ENCODE measurements at regions not wholly inside any gene's neighbourhood (a gene's known extent, or its start where the extent isn't known, plus 50 kb on each side); places are given as distances from the start of the nearest gene placed in this dataset.

- no peak for DNase-seq (ENCODE audit: low read depth in 3 of 3)
Observed at GRCh38 chr20:39876976-39877635, 811.9 kb downstream of the MAFB start.

- DNase-seq (ENCODE audit: low read depth in 3 of 3), result no peak
Observed at GRCh38 chr20:39875492-39876110, 813.4 kb downstream of the MAFB start.

- DNase-seq (ENCODE audit: low read depth in 3 of 3), result no peak
Observed at GRCh38 chr20:39874049-39874893, 814.8 kb downstream of the MAFB start.

- DNase-seq (ENCODE audit: low read depth in 3 of 3), result no peak
Observed at GRCh38 chr20:39873286-39873685, 815.8 kb downstream of the MAFB start.

DNA sequence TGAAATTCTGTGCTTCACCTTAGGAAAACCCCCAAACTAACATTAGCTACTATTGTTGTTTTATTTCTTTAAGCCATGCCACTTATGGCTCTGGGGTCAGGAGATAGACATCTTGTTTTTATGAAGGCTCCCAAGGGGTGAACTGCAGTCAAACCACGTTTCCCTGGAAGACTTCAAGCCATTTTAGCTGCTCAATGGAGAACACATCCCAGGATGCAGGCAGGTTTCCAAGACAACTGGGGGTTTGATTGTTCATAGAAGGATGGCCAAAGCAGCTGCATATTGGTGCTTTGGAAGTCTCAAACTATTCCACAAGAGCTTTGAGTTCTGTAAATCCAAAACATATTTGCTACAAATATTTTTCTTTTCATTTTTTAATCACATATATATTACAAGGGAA is 818.0 kb downstream of the MAFB start:
- DNase-seq (ENCODE audit: low read depth in 3 of 3), result no peak

DNA sequence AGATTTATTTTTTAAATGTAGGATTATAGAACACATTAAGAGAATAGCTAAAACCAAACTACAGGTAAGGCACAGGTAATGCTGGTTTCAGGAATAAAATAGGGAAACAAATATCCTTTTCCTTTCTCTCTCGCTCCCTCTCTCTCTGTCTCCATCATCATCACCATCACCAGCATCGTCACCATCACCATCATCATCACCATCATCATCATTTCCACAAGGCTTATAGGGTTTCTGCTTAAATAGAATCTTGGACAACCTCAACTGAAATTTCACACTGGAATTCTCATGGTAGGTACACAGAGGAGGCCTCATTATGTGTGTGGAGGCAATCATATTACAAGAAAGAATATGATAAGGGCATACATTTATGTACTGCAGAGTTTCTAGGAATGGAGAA is 823.6 kb downstream of the MAFB start:
- no peak for DNase-seq (ENCODE audit: low read depth in 3 of 3)

DNA sequence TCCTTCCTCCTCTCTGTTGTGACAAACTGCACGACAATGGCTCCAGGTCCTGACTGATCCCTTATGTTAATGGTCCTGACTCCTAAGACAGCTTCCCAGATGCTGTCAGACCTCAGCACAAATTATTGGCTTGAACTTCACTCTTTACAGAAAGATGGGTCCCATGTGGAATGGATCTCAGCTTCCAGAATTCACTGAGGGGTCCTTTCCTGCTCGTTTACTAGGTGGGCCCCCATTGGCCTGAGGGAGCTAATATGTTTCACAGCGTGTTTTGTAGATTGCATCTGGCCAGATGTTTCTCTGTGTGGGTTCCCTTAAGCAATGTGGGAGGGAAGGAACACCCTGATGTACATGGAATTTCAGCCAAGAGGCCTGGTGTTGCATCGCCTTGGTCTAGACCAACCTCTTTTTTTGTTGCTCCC is 826.6 kb downstream of the MAFB start:
- DNase-seq (ENCODE audit: low read depth in 3 of 3), result no peak

DNA sequence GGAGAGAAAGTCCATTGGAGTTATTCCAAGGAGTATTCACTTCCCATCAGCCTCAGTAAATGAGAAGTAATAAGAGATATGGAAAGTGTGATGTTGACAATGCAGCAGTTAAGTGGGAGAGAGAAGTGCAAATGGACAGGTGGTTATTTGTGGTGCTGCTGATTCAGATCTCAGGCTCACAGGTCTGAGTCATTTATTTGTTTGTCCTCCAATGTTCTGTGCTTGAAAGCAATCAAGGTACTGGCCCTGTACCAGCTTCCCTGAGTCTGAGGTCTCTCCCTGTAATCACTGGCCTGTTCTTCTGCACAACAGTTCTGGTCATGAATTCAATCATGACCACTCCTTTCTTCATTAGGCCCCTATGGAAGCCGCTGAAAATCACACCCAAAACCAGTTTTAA is 827.7 kb downstream of the MAFB start:
- no peak for DNase-seq (ENCODE audit: low read depth in 3 of 3)

- no peak for DNase-seq (ENCODE audit: low read depth in 3 of 3)
Observed at GRCh38 chr20:39857835-39858234, 831.2 kb downstream of the MAFB start.

DNA sequence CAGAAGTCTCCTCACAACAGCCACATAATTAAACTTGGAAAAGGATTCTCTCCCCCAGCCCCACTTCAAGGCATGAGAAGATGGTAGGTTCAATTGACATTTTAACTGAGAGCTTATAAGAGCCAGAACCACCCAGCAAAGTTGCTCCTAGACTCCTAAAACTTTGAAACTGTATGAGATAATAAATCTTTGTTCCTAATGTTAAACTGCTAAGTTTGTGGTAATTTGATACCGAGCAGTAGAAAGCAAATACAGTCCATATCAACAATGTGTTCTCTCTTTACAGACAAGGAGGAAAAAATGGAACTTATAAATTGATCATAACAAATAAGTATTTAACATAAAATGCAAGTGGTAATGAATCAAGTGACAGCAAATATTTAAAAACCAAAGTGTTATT is 831.8 kb downstream of the MAFB start:
- no peak for DNase-seq (ENCODE audit: low read depth in 3 of 3)

DNA sequence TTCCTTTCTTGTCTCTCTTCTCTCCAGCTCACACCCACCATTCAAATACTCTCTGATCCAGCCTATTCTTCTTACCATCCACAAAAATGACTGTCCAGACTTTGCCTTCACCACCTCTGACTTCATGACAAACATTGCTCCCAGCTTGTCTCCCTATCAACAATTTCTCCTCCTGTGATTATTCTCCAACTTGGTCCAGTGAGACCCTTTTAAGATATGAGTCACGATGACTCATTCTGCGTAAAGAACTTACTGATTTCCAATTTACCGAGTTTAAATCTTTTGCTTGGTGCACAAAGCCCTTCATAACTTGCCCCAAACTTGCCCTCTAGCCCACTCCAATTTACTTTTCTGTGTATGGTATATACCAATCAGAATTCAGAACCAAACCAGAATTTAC is 833.2 kb downstream of the MAFB start:
- DNase-seq (ENCODE audit: low read depth in 3 of 3), result no peak

- DNase-seq (ENCODE audit: low read depth in 3 of 3), result no peak
Observed at GRCh38 chr20:39855056-39855455, 834.0 kb downstream of the MAFB start.

GRCh38 chr20:39853636-39854035 is 835.4 kb downstream of the MAFB start:
- no peak for DNase-seq (ENCODE audit: low read depth in 3 of 3)

GRCh38 chr20:39853050-39853449 is 836.0 kb downstream of the MAFB start:
- DNase-seq (ENCODE audit: low read depth in 3 of 3), result no peak

- no peak for DNase-seq (ENCODE audit: low read depth in 3 of 3)
Observed at GRCh38 chr20:39851459-39851858, 837.6 kb downstream of the MAFB start.

- DNase-seq (ENCODE audit: low read depth in 3 of 3), result no peak
Observed at GRCh38 chr20:39850821-39851330, 838.2 kb downstream of the MAFB start.

DNA sequence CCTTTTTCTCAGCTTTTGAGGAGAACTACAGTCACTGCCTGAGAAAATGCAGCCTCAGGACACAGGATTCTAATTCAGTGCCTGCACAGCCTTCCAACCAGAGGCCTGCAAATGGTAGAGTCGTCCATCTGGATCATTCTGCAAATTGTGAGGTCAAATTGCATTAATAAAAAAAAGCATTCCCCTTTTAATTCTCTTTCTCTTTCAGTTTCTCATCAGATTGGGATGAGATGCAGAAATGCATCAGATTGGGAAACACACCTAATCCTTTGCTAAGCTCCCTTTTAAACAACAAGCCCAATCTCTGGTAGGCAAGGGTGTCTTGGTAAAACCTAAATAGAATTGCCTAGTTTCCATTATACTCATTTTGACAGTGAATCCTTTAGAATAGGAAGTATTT is 838.8 kb downstream of the MAFB start:
- DNase-seq (ENCODE audit: low read depth in 3 of 3), result no peak

DNA sequence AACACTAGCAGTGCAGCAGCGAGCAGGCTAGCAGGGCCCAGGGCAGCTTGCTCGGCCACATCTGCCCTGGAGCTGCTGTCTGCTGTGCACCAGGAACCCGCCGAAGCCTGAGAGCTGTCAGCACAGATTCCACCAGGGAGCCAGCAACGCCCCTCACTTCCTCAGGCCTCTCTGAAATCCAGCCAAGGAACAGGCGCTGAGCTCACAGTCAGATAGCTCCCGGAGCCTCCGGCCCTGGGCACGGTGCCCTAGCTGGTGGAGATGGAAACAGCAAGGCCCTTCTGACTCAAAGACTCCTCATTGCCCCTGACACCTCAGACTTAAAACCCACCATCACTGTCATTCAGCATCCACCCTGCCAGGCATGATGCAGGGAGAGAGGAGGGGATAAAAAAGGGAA is 839.4 kb downstream of the MAFB start:
- DNase-seq (ENCODE audit: low read depth in 3 of 3), result no peak

DNA sequence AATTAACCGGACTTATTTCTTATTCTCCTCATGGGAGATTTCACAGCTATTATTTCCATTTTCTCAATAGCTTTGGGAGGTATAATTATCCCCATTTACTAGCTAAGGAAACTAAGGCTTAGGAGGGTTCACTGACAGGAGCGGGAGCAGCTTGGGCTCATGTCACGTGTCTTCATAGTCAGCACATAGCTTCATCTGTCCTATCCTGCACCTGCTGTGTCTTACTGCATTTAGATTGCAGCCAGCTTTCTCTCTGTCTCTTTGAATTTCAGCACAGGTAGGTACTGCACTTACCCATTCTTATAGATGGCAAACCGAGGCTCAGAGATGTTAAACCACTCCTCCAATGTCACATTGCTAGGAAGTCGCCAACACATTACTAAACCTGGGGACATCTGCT is 839.9 kb downstream of the MAFB start:
- no peak for DNase-seq (ENCODE audit: low read depth in 3 of 3)

DNA sequence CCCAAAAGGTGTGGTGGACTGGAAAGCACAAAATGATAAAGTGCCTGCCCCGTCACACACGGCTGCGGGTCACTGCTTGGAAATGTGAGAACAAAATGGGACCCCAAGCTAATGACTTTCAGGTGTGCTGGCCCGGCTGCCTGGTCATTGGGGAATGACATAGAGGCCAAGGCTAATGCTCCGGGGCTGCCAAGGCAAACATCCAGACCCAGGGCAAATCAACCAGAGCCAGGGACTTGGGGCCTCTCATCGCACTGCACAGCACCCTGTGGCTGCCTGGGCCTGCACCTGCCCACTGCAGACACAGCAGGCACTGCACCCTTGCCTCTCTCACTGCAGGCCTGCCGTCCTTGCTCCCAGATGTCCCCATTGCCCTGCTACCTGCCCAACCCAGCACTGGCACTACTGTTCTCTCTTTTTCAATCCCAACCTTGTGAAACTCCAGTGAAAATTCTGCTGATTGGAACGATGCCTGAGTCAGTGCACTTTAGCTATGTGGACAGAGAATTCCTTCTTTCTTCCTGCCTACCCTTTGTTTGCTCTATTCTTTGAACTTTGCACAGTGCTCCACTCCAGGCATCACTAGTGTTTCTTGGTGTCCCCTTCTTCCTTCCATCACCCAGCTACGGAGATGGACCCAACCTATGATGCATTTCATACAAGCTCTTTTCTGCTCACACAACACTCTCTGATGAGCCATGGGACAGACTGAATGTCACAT is 849.5 kb downstream of the MAFB start:
- no peak for DNase-seq (ENCODE audit: low read depth in 3 of 3)

- DNase-seq (ENCODE audit: low read depth in 3 of 3), result no peak
Observed at GRCh38 chr20:39837561-39837960, 851.5 kb downstream of the MAFB start.

All from stimulated activated CD4-positive, alpha-beta T cell treated with anti-CD3 and anti-CD28 coated beads, TNF-alpha, amount 100 ng/mL, for 4 hours (primary cell).